Kidney epithelial cell (primary cell): ENCODE measurements at regions not wholly inside any gene's neighbourhood (a gene's known extent, or its start where the extent isn't known, plus 50 kb on each side); places are given as distances from the start of the nearest gene placed in this dataset.

Source experiments
- DNase-seq: peaks from one replicate; pipeline ENCODE4 v3.0.0-alpha.2; 2010; ENCODE audit warnings: low read depth
- H3K27me3 ChIP-seq: 2 replicates; pipeline ENCODE4 v1.6.0; 2011; ENCODE audit warnings: low read length; ENCODE audit not compliant: control insufficient read depth, insufficient read depth
- H3K36me3 ChIP-seq: 2 replicates; pipeline ENCODE4 v1.5.1; 2011; ENCODE audit warnings: low read length; ENCODE audit not compliant: control insufficient read depth, insufficient read depth
- H3K4me3 ChIP-seq: 2 replicates; pipeline ENCODE4 v1.5.1; 2011; ENCODE audit warnings: low read depth, mild to moderate bottlenecking, control low read depth, low read length
- CTCF ChIP-seq: IDR thresholded peaks from 2 replicates; pipeline ENCODE4 v1.5.1; 2011; ENCODE audit warnings: mild to moderate bottlenecking, moderate library complexity, low read length, control low read depth, inconsistent platforms; ENCODE audit not compliant: insufficient read depth, poor library complexity, severe bottlenecking

- no peak for DNase-seq
- H3K27me3 ChIP-seq, result no peaks in the 10 kb centered on the region
- no peak overlapping the region for H3K4me3 ChIP-seq
- H3K36me3 ChIP-seq, result no peaks in the 10 kb centered on the region
- no peak for TF ChIP-seq CTCF
Measured at GRCh38 chr14:32263939-32264567, 61.0 kb upstream of the RNU6-8 start.

- no peaks in the 10 kb centered on the region for H3K36me3 ChIP-seq
- DNase-seq, result no peak
- no peaks in the 10 kb centered on the region for H3K27me3 ChIP-seq
- H3K4me3 ChIP-seq, result no peak overlapping the region
- TF ChIP-seq CTCF, result no peak
Measured at GRCh38 chr14:32265584-32265983, 62.5 kb upstream of the RNU6-8 start.

- no peak for TF ChIP-seq CTCF
Measured at GRCh38 chr14:32277998-32278397, 51.1 kb upstream of the AKAP6 start.

More at GRCh38 chr14:32277998-32278397, 51.1 kb upstream of the AKAP6 start:
- DNase-seq, result no peak
- H3K27me3 ChIP-seq, result no peaks in the 10 kb centered on the region
- no peak overlapping the region for H3K4me3 ChIP-seq
- no peaks in the 10 kb centered on the region for H3K36me3 ChIP-seq
